ENCODE measurements at regions not wholly inside any gene's neighbourhood (a gene's known extent, or its start where the extent isn't known, plus 50 kb on each side); places are given as distances from the start of the nearest gene placed in this dataset.

DNA sequence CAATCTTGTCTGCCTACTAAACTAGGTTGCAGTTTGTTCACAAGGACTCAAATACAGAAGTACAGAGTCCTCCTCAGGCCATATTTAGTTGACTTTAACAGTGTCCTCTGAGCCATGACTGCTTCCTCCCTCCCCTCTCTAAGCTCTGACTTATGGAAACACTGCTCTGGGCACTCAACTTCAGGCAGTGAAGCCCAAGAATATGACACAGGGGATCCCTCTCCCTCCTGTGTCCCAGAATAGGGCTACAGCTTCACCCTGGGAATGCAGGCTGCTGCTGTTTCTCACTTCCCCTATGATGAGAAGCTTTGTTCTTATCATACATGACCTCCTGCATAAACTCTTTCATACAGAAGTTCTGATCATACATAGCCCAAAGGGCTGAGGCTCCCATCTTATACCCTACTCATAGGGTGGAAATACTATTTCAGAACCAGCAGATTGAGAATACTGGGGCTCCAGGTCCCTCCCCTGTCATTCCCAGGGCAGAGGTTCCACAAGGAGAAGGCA lies 97.3 kb upstream of the UST start:
- TF ChIP-seq EZH2 (IDR thresholded peaks at IDR 0.05) (no peak), ZFX (IDR thresholded peaks at IDR 0.05) (no peak)
